Esophagus muscularis mucosa (tissue), 3 donors: ENCODE measurements at regions not wholly inside any gene's neighbourhood (a gene's known extent, or its start where the extent isn't known, plus 50 kb on each side); places are given as distances from the start of the nearest gene placed in this dataset.

Experiments used
- CTCF ChIP-seq, 3 experiments: fragments of 200-600 bp in 2 of 3; fragments of 450-650 bp in 1 of 3; sonication (generic) in 2 of 3; IDR thresholded peaks; one replicate each; pipeline ENCODE4 v1.5.1; 2017 to 2019; ENCODE audit warnings: antibody characterized with exemption in 3 of 3, mild to moderate bottlenecking in 2 of 3, moderate library complexity in 1 of 3
- POLR2A ChIP-seq: fragments of 450-650 bp; IDR thresholded peaks from one replicate; pipeline ENCODE4 v1.6.1; 2017; ENCODE audit warnings: antibody characterized with exemption, moderate library complexity, mild to moderate bottlenecking, low read depth

- TF ChIP-seq CTCF (IDR thresholded peaks at IDR 0.05) (no peak), POLR2A (no peak)
These were observed 153.5 kb downstream of the RFC3 start for GRCh38 chr13:33971562-33971819.
